KG1 (cell line): ENCODE measurements at regions not wholly inside any gene's neighbourhood (a gene's known extent, or its start where the extent isn't known, plus 50 kb on each side); places are given as distances from the start of the nearest gene placed in this dataset.
"Not testable (repeated sequence)": the region's sequence is repeated elsewhere in the genome, so short reads cannot be mapped to it uniquely, and the experiment has no call there.

Experiments
- DNase-seq: peaks from one replicate; lab custom pipeline; 2025; lab: John Stamatoyannopoulos, UW

DNA sequence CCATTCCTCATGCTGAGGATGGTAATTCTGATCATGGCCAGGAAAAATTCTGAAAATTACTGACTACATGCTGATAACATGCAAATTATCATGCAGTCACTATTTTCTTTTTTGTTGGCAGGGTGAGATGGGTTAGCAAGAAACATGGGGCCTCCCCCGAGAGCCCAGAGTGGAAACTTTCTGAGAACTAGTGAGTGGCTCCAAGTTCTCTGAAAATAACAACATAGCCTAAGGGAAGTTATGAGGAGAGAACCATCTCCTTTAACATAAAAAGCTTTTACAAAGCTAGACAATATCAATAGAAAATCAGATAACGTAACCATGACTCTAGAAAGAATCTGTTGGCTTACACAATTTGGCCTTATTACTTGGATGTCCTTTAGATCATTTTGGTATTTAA, 254.2 kb downstream of the PLOD2 start:
- no peak for DNase-seq

GRCh38 chr3:145911016-145911415, 250.0 kb downstream of the PLOD2 start:
- DNase-seq = no peak

DNA sequence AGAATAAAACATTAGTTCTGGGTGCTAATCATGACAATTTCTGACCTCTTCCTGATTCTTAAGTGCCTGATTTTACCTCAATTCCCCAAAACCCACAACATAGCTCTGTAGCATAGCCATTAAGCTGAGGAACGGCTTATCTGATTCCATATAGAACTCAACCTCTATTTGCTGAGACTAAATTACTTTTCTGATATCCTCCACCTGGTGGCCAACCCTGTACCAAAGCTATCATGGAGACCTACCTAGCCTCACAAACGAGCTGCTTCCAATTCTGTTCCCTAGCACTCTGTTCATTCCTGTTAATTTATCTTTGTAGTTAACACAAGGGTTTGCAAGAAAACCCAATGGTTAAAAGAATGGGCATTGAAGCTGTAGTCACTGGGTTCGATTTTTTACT, 245.2 kb downstream of the PLOD2 start:
- no peak for DNase-seq

DNA sequence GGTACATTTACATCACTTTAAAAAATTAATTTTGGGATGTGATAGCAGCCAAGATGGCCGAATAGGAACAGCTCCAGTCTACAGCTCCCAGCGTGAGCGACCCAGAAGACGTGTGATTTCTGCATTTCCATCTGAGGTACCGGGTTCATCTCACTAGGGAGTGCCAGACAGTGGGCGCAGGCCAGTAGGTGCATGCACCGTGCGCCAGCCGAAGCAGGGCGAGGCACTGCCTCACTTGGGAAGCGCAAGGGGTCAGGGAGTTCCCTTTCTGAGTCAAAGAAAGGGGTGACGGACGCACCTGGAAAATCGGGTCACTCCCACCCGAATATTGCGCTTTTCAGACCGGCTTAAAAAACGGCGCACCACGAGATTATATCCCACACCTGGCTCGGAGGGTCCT, 233.2 kb downstream of the PLOD2 start:
- DNase-seq = not testable (repeated sequence)

DNA sequence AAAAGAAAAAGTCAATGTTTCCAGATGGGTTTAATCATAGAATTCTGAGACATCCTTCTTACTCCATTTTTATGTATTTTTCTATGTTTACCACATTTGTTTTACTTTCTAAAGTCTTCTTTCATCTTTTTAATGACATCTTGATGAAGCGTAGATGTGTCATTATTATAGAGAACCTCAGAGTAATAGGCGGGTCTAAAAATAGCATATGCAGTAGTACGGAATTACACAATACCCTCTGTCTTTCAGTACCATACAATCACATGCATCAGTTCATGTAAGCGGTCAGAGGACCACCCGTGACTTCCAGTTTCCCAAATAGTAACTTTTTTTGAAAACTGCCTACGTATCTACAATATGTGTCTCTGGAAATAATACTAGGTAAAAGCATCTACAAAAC, 224.0 kb downstream of the PLOD2 start:
- DNase-seq = no peak

GRCh38 chr3:145939431-145939830, 221.6 kb downstream of the PLOD2 start:
- no peak for DNase-seq

GRCh38 chr3:145942052-145942451, 218.9 kb downstream of the PLOD2 start:
- DNase-seq = no peak

GRCh38 chr3:145943952-145944351, 217.0 kb downstream of the PLOD2 start:
- DNase-seq = no peak

GRCh38 chr3:145951441-145951840, 209.5 kb downstream of the PLOD2 start:
- DNase-seq = no peak

GRCh38 chr3:145952536-145952935, 208.4 kb downstream of the PLOD2 start:
- no peak for DNase-seq

- no peak for DNase-seq
Observed at GRCh38 chr3:145953316-145953715, 207.7 kb downstream of the PLOD2 start.

DNA sequence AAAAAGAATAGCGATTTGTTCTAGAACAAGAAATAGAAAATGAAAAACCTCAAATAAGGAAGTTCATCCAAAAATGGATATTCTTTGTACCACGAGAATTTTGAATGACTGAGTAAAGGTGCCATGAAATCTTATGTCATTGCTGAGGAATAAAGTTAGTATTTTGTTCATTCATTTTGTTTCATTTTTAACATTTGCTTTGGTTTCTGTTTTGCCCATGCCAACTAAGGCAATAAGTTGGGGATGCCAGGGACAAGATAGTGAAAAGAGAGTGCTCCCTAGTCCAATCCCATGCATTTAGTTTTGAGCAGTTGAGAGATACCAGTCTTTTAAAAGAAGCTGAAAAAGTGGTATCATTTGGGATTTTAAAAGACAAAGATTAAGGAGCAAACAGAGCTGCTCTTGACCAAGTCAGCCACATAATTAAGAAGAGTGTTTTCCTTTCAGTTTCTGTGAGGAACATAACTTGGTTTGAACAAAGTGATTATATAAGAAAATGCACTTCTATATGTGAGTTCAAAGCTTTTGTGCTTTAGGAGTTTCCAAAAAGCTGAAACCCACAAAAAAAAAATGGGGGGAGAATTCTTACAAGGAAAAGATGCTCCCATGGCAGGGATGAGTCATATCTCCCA, 201.4 kb downstream of the PLOD2 start:
- no peak for DNase-seq

DNA sequence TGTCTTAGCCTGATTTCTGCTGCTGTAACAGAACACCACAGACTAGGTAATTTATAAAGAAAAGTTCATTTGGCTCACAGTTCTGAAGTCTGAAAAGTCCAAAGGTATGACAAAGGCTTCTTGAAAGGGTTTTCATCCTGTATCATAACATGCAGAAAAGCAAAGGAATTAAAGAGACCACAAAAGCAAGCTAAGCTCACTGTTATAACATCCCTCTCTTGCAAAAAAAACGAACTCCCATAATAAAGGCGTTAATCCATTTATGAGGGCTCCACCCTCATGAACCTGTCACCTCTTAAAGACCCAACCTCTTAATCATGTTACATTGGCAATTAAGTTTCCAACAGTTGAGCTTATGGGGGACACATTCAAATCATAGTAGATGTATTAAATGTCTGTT, 197.9 kb downstream of the PLOD2 start:
- DNase-seq = no peak

GRCh38 chr3:145967043-145967442, 193.9 kb downstream of the PLOD2 start:
- DNase-seq = no peak

DNA sequence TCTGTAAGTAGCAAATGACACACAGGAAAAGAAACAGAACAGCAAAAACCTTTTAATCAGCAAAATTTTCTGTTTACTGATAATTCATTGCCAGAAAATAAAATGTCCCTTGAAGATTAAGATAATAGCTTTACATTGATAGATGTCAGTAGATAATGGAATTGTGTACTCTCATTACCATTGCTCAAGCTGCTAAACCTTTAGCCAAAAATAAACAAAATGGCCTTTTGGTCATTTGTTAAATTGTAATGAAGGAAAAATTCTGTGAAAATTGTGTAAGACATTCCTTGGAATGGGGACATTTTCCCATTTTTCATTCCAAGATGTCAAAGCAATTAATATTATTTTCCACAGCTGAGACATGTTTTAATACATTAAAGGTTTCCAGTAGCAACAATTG, 189.8 kb downstream of the PLOD2 start:
- DNase-seq = no peak

DNA sequence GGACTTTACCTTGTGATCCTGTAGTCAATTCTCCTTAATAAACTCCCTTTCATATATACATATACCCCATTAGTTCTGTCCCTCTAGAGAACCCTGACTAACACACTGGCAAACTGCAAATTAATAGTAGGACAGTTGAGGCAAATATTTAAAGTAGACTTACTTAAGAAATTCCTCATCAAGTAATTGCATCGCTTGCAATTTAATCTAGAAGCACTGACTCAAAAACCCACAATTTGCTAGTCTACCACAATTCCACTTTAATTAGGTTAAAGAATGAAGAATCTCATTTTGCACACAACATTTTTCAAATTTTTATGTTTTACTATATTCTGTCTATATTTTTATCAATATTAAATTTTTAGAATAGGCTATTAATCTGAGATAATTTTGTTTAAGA, 188.1 kb downstream of the PLOD2 start:
- DNase-seq = no peak

- DNase-seq = no peak
Observed at GRCh38 chr3:145981056-145981455, 179.9 kb downstream of the PLOD2 start.

GRCh38 chr3:145983101-145983500, 177.9 kb downstream of the PLOD2 start:
- no peak for DNase-seq
